ENCODE measurements at regions not wholly inside any gene's neighbourhood (a gene's known extent, or its start where the extent isn't known, plus 50 kb on each side); places are given as distances from the start of the nearest gene placed in this dataset.

DNA sequence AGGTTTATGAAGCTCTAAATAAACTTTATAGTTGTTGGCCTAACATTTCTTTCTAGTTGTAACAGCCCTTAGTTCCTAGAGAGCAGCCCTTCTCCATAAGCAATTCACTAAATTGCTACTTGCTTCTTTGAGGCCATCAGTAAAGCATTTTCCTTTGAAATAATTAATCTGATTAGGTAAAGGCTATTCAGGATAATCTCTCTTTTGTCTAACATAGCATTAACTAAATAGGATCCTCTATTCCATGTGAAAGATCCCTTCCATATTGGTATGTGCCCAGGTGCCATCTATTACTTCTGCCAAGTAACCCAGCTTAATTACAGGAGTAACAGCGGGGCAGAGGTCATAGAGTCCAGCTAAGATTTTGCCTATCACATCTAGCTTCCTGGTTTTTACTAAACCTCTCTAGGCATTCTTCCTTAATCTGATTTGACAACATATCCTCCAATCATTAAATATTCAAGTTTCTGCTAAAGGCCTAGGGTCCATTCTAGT, 1408.0 kb downstream of the PCDH18 start:
- ATAC-seq (no peak), DNase-seq (no peak)
- Histone ChIP-seq H3K4me1 (ENCODE audit: insufficient read depth, low read length) (no peaks in the 10 kb centered on the region), H3K9ac (ENCODE audit: low read length) (no peak overlapping the region), H3F3A (ENCODE audit: low read length, unreplicated experiment) (no peaks in the 10 kb centered on the region), H3K27me3 (ENCODE audit: low read length) (no peaks in the 10 kb centered on the region), H4K20me1 (ENCODE audit: low read length) (no peaks in the 10 kb centered on the region), H3K79me2 (ENCODE audit: low read length) (no peaks in the 10 kb centered on the region), H3K4me3 (ENCODE audit: low read length) (no peak overlapping the region), H3K9me2 (replicated peaks; ENCODE audit: low read length) (no peaks in the 10 kb centered on the region), H3K9me3 (ENCODE audit: low read length) (no peaks in the 10 kb centered on the region), H3K27ac (ENCODE audit: low read length) (no peak overlapping the region), H3K36me3 (ENCODE audit: low read depth, low read length) (no peaks in the 10 kb centered on the region), H3K4me2 (ENCODE audit: low read length) (no peak overlapping the region), H2AFZ (ENCODE audit: low read length) (no peak overlapping the region)
- no TSS peak for BruUV-seq (replicated peaks)
- ChIA-PET POLR2A (ENCODE audit: unreplicated experiment) (no interaction called here), CTCF (no interaction called here)
- no peak for TF ChIP-seq EZH2 (IDR thresholded peaks at IDR 0.05; ENCODE audit: low read length, unreplicated experiment)
- intact Hi-C loops (cut with micrococcal nuclease), result loop anchor here (10.0 kb wide), 1 partner anchor 201 kb away; no protein-coding TSS in a partner anchor

DNA sequence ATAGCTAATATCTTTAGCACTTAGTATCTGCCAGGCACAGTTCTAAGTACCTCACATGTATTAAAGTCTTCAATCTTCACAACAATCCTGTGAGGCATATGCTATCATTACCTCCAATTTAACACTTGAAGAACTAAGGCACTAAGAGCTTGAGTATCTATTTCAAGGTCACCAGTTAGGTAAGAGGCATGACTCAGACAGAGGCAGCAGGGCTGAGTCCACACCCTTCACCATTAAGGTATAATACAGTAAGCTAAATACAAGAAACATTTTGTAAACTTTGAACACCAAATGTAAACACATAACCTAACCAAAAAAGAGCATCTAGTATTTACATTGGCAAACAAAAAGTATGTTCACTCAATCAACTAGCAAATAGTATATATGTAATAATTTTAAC, 1410.9 kb downstream of the PCDH18 start:
- ChIA-PET CTCF (no interaction called here), POLR2A (ENCODE audit: unreplicated experiment) (interaction anchor here (0.5 kb wide), 1 partner anchor 585 kb away, joined by 3 read pairs; no protein-coding TSS in a partner anchor)
- Histone ChIP-seq H2AFZ (ENCODE audit: low read length) (no peak overlapping the region), H3F3A (ENCODE audit: low read length, unreplicated experiment) (no peaks in the 10 kb centered on the region), H4K20me1 (ENCODE audit: low read length) (no peaks in the 10 kb centered on the region), H3K4me3 (ENCODE audit: low read length) (no peak overlapping the region), H3K4me1 (ENCODE audit: insufficient read depth, low read length) (no peaks in the 10 kb centered on the region), H3K27ac (ENCODE audit: low read length) (no peak overlapping the region), H3K9me2 (replicated peaks; ENCODE audit: low read length) (no peaks in the 10 kb centered on the region), H3K4me2 (ENCODE audit: low read length) (no peak overlapping the region), H3K36me3 (ENCODE audit: low read depth, low read length) (no peaks in the 10 kb centered on the region), H3K9me3 (ENCODE audit: low read length) (no peaks in the 10 kb centered on the region), H3K27me3 (ENCODE audit: low read length) (no peaks in the 10 kb centered on the region), H3K9ac (ENCODE audit: low read length) (no peak overlapping the region), H3K79me2 (ENCODE audit: low read length) (no peaks in the 10 kb centered on the region)
- peak; percentile 94 for ATAC-seq
- TF ChIP-seq EZH2 (IDR thresholded peaks at IDR 0.05; ENCODE audit: low read length, unreplicated experiment), result no peak
- no peak for TF ChIP-seq EZH2phosphoT487 (IDR thresholded peaks at IDR 0.05; ENCODE audit: borderline replicate concordance, low read length)
- no peak for TF ChIP-seq CTCF (conservative IDR thresholded peaks at IDR 0.05; ENCODE audit: low read depth, low read length)
- intact Hi-C loops (cut with micrococcal nuclease), result loop anchor here (10.0 kb wide), 1 partner anchor 203 kb away; no protein-coding TSS in a partner anchor
- peak; percentile 19 for DNase-seq
- no TSS peak for BruUV-seq (replicated peaks)

DNA sequence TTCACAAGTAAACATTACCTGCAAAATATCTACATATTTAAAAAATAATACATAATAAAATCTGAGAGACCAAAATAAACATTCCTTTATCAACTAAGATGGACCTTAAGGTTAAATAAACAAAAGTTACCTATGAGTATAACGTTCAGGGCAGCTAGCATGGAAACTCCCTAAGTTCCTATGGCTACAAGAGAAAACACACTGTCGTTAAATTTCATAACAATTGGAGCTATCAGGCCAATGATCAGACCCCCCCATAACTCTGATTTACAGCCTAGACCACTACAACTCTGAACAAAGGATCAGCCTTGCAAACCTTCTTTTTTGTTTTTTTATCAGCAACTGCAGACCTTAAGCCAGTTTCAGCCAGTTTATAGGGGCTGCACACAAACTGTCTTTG, 1418.4 kb downstream of the PCDH18 start:
- Histone ChIP-seq H3K36me3 (ENCODE audit: low read depth, low read length) (no peaks in the 10 kb centered on the region), H3K27me3 (ENCODE audit: low read length) (no peaks in the 10 kb centered on the region), H2AFZ (ENCODE audit: low read length) (no peak overlapping the region), H3K4me3 (ENCODE audit: low read length) (no peak overlapping the region), H3K4me1 (ENCODE audit: insufficient read depth, low read length) (no peaks in the 10 kb centered on the region), H3K9me3 (ENCODE audit: low read length) (no peaks in the 10 kb centered on the region), H3K9me2 (replicated peaks; ENCODE audit: low read length) (no peaks in the 10 kb centered on the region), H4K20me1 (ENCODE audit: low read length) (no peaks in the 10 kb centered on the region), H3K79me2 (ENCODE audit: low read length) (no peaks in the 10 kb centered on the region), H3F3A (ENCODE audit: low read length, unreplicated experiment) (no peaks in the 10 kb centered on the region), H3K9ac (ENCODE audit: low read length) (no peak overlapping the region), H3K4me2 (ENCODE audit: low read length) (no peak overlapping the region), H3K27ac (ENCODE audit: low read length) (no peak overlapping the region)
- ChIA-PET CTCF (no interaction called here), POLR2A (ENCODE audit: unreplicated experiment) (no interaction called here)
- ATAC-seq, result no peak
- BruUV-seq (replicated peaks), result no TSS peak
- DNase-seq, result no peak
- TF ChIP-seq EZH2 (IDR thresholded peaks at IDR 0.05; ENCODE audit: low read length, unreplicated experiment), result no peak
- no peak for TF ChIP-seq EZH2phosphoT487 (IDR thresholded peaks at IDR 0.05; ENCODE audit: borderline replicate concordance, low read length)
- no peak for TF ChIP-seq CTCF (conservative IDR thresholded peaks at IDR 0.05; ENCODE audit: low read depth, low read length)
- intact Hi-C loops (cut with micrococcal nuclease), result no loop called here
